ENCODE measurements at regions not wholly inside any gene's neighbourhood (a gene's known extent, or its start where the extent isn't known, plus 50 kb on each side); places are given as distances from the start of the nearest gene placed in this dataset.

- DNase-seq: no peak
- Histone ChIP-seq H2AFZ (ENCODE audit: low read depth) (no peak overlapping the region), H3K9me3 (no peaks in the 10 kb centered on the region), H3K36me3 (replicated peaks in 1 of 2; ENCODE audit: control insufficient read depth in 1 of 2, insufficient read depth in 2 of 2, low read length in 1 of 2) (no peaks in the 10 kb centered on the region), H3K4me3 (ENCODE audit: low read depth in 2 of 2, low read length in 1 of 2) (no peak overlapping the region), H3K79me2 (ENCODE audit: insufficient read depth) (no peaks in the 10 kb centered on the region), H3K4me1 (ENCODE audit: control insufficient read depth in 1 of 2, insufficient read depth in 2 of 2, low read depth in 1 of 2, low read length in 1 of 2) (no peaks in the 10 kb centered on the region), H3K9ac (no peak overlapping the region), H3K27ac (ENCODE audit: low read depth in 2 of 2, low read length in 1 of 2) (no peak overlapping the region), H3F3A (replicated peaks; ENCODE audit: insufficient read depth) (no peaks in the 10 kb centered on the region), H3K27me3 (ENCODE audit: insufficient read depth) (no peaks in the 10 kb centered on the region), H3K9me2 (no peaks in the 10 kb centered on the region), H4K20me1 (ENCODE audit: insufficient read depth) (no peaks in the 10 kb centered on the region), H3K4me2 (no peak overlapping the region)
- POLR2A ChIA-PET: no interaction called here
- CTCF ChIA-PET: no interaction called here
- TF ChIP-seq SIN3A (IDR thresholded peaks at IDR 0.05; ENCODE audit: borderline replicate concordance, low read depth, low read length) (no peak), TAF1 (IDR thresholded peaks at IDR 0.05; ENCODE audit: borderline replicate concordance, low read depth, low read length) (no peak), ZBTB33 (IDR thresholded peaks at IDR 0.05; ENCODE audit: borderline replicate concordance, low read depth) (no peak), RAD21 (IDR thresholded peaks at IDR 0.05; ENCODE audit: low read length) (no peak), GATA2 (CRISPR knock-in tag; IDR thresholded peaks at IDR 0.05) (no peak), ELF1 (IDR thresholded peaks at IDR 0.05) (no peak), MAX (IDR thresholded peaks at IDR 0.05; ENCODE audit: low read depth) (no peak), EP300 (IDR thresholded peaks at IDR 0.05; ENCODE audit: borderline replicate concordance in 1 of 2, low read depth in 1 of 2, low read length in 1 of 2) (no peak), SMC3 (IDR thresholded peaks at IDR 0.05; ENCODE audit: low read depth, low read length) (no peak), CTCF (IDR thresholded peaks at IDR 0.05) (no peak), RFX5 (IDR thresholded peaks at IDR 0.05; ENCODE audit: low read length) (no peak), FOXM1 (IDR thresholded peaks at IDR 0.05; ENCODE audit: low read depth) (no peak), JUND (IDR thresholded peaks at IDR 0.05) (no peak), MEF2A (IDR thresholded peaks at IDR 0.05; ENCODE audit: borderline replicate concordance, low read depth) (no peak), MXI1 (IDR thresholded peaks at IDR 0.05; ENCODE audit: low read depth, low read length) (no peak), RXRA (IDR thresholded peaks at IDR 0.05; ENCODE audit: borderline replicate concordance, low read depth) (no peak)
- WGBS (ENCODE audit: low lambda C conversion rate): 3% methylated on average over 3 of the region's 3 CpGs
Measured at GRCh38 chr20:6524305-6524704, 243.2 kb upstream of the BMP2 start.

GRCh38 chr20:6519556-6519955, 247.9 kb upstream of the BMP2 start:
- H3F3A ChIP-seq (replicated peaks; ENCODE audit: insufficient read depth): no peaks in the 10 kb centered on the region
- H3K9ac ChIP-seq: no peak overlapping the region
- 3% methylated on average over 1 of the region's 1 CpG for WGBS (ENCODE audit: low lambda C conversion rate)
- no peaks in the 10 kb centered on the region for H4K20me1 ChIP-seq (ENCODE audit: insufficient read depth)
- no peaks in the 10 kb centered on the region for H3K9me2 ChIP-seq
- H3K4me2 ChIP-seq: no peak overlapping the region
- H3K4me1 ChIP-seq (ENCODE audit: control insufficient read depth in 1 of 2, insufficient read depth in 2 of 2, low read depth in 1 of 2, low read length in 1 of 2): no peaks in the 10 kb centered on the region
- no peak overlapping the region for H3K27ac ChIP-seq (ENCODE audit: low read depth in 2 of 2, low read length in 1 of 2)
- no peaks in the 10 kb centered on the region for H3K79me2 ChIP-seq (ENCODE audit: insufficient read depth)
- no peaks in the 10 kb centered on the region for H3K9me3 ChIP-seq
- TF ChIP-seq TAF1 (IDR thresholded peaks at IDR 0.05; ENCODE audit: borderline replicate concordance, low read depth, low read length): no peak
- TF ChIP-seq GATA2 (CRISPR knock-in tag; IDR thresholded peaks at IDR 0.05): no peak
- TF ChIP-seq MXI1 (IDR thresholded peaks at IDR 0.05; ENCODE audit: low read depth, low read length): no peak
- TF ChIP-seq SMC3 (IDR thresholded peaks at IDR 0.05; ENCODE audit: low read depth, low read length): no peak
- TF ChIP-seq RFX5 (IDR thresholded peaks at IDR 0.05; ENCODE audit: low read length): no peak
- no peak for TF ChIP-seq MEF2A (IDR thresholded peaks at IDR 0.05; ENCODE audit: borderline replicate concordance, low read depth)
- TF ChIP-seq SIN3A (IDR thresholded peaks at IDR 0.05; ENCODE audit: borderline replicate concordance, low read depth, low read length): no peak
- no peak for TF ChIP-seq FOXJ3 (CRISPR knock-in tag; IDR thresholded peaks at IDR 0.05)
- TF ChIP-seq EP300 (IDR thresholded peaks at IDR 0.05; ENCODE audit: borderline replicate concordance in 1 of 2, low read depth in 1 of 2, low read length in 1 of 2): no peak
- TF ChIP-seq JUND (IDR thresholded peaks at IDR 0.05): no peak
- TF ChIP-seq GABPA (IDR thresholded peaks at IDR 0.05; ENCODE audit: low read depth): no peak
- TF ChIP-seq MAX (IDR thresholded peaks at IDR 0.05; ENCODE audit: low read depth): no peak
- TF ChIP-seq RAD21 (IDR thresholded peaks at IDR 0.05; ENCODE audit: low read length): no peak
- no peak overlapping the region for H2AFZ ChIP-seq (ENCODE audit: low read depth)
- H3K27me3 ChIP-seq (ENCODE audit: insufficient read depth): no peaks in the 10 kb centered on the region
- H3K36me3 ChIP-seq (replicated peaks in 1 of 2; ENCODE audit: control insufficient read depth in 1 of 2, insufficient read depth in 2 of 2, low read length in 1 of 2): no peaks in the 10 kb centered on the region
- DNase-seq: no peak
- no peak overlapping the region for H3K4me3 ChIP-seq (ENCODE audit: low read depth in 2 of 2, low read length in 1 of 2)
- ChIA-PET CTCF (no interaction called here), POLR2A (no interaction called here)

All from SK-N-SH (cell line).